ENCODE measurements at regions not wholly inside any gene's neighbourhood (a gene's known extent, or its start where the extent isn't known, plus 50 kb on each side); places are given as distances from the start of the nearest gene placed in this dataset.

- H3K4me1 ChIP-seq, result no peaks in the 10 kb centered on the region
- H3K9me3 ChIP-seq, result no peaks in the 10 kb centered on the region
- TF ChIP-seq CTCF (IDR thresholded peaks at IDR 0.05), result no peak
- WGBS, 3 donors, result 61 to 74% (median 62%) methylated on average over 11 of the region's 11 CpGs
- peak overlapping the region; percentile 39 for H3K4me3 ChIP-seq
- no peaks in the 10 kb centered on the region for H3K36me3 ChIP-seq (ENCODE audit: insufficient read depth in 1 of 2, low read depth in 1 of 2)
- intact Hi-C loops (cut with DNase I), result loop anchor here (2.0 to 10.0 kb wide), 4 partner anchors 63 to 281 kb away; partner anchors contain the start of genes ASAP2 (in 1 of the 2), CPSF3 (in 1 of the 2) and ITGB1BP1 (in 1 of the 2)
- DNase-seq, result no peak
- peaks cover 0 to 6% (median 0%) of the 10 kb centered on the region in 3 donors for H3K27me3 ChIP-seq (ENCODE audit: insufficient read depth in 3 of 3, low read length in 2 of 3)
- peak overlapping the region; percentile 27 for H3K27ac ChIP-seq
- no peak for ATAC-seq
These were observed 63.3 kb upstream of the ASAP2 start for GRCh38 chr2:9143264-9143815.

GRCh38 chr2:9142551-9143263 lies 63.9 kb upstream of the ASAP2 start:
- WGBS, 3 donors, result 8 to 9% (median 8%) methylated on average over 39 to 40 of the region's 40 CpGs
- H3K4me1 ChIP-seq, result no peaks in the 10 kb centered on the region
- H3K4me3 ChIP-seq, result peak overlapping the region; percentile 39
- H3K9me3 ChIP-seq, result no peaks in the 10 kb centered on the region
- intact Hi-C loops (cut with DNase I), result loop anchor here (1.0 to 10.0 kb wide), 5 partner anchors 64 to 282 kb away; partner anchors contain the start of genes ASAP2 (in 1 of the 2), CPSF3 (in 1 of the 2) and ITGB1BP1 (in 1 of the 2)
- ATAC-seq (peak; percentile 92 to 97 (median 95)), DNase-seq (peak; percentile 89 to 93)
- H3K27ac ChIP-seq, result peak overlapping the region; percentile 27
- peaks cover 0 to 6% (median 0%) of the 10 kb centered on the region in 3 donors for H3K27me3 ChIP-seq (ENCODE audit: insufficient read depth in 3 of 3, low read length in 2 of 3)
- peak; percentile 99 for TF ChIP-seq CTCF (IDR thresholded peaks at IDR 0.05)
- no peaks in the 10 kb centered on the region for H3K36me3 ChIP-seq (ENCODE audit: insufficient read depth in 1 of 2, low read depth in 1 of 2)

GRCh38 chr2:9141706-9142460 lies 64.7 kb upstream of the ASAP2 start:
- ATAC-seq (no peak), DNase-seq (no peak)
- Histone ChIP-seq H3K4me3 (no peak overlapping the region), H3K9me3 (no peaks in the 10 kb centered on the region), H3K4me1 (no peaks in the 10 kb centered on the region), H3K27me3 (ENCODE audit: insufficient read depth in 3 of 3, low read length in 2 of 3) (peaks cover 0 to 6% (median 0%) of the 10 kb centered on the region in 3 donors), H3K36me3 (ENCODE audit: insufficient read depth in 1 of 2, low read depth in 1 of 2) (no peaks in the 10 kb centered on the region), H3K27ac (no peak overlapping the region)
- no peak for TF ChIP-seq CTCF (IDR thresholded peaks at IDR 0.05)
- intact Hi-C loops (cut with DNase I), result loop anchor here (1.0 to 10.0 kb wide), 5 partner anchors 65 to 283 kb away; partner anchors contain the start of genes ASAP2 (in 1 of the 2), CPSF3 (in 1 of the 2) and ITGB1BP1 (in 1 of the 2)
- 92 to 94% (median 94%) methylated on average over 14 to 15 of the region's 15 CpGs for WGBS, 3 donors

GRCh38 chr2:9141091-9141667 lies 65.4 kb upstream of the ASAP2 start:
- 86 to 91% (median 91%) methylated on average over 6 of the region's 6 CpGs for WGBS, 3 donors
- Histone ChIP-seq H3K4me1 (no peaks in the 10 kb centered on the region), H3K27me3 (ENCODE audit: insufficient read depth in 3 of 3, low read length in 2 of 3) (peaks cover 0 to 6% (median 0%) of the 10 kb centered on the region in 3 donors), H3K27ac (no peak overlapping the region), H3K4me3 (no peak overlapping the region), H3K9me3 (no peaks in the 10 kb centered on the region), H3K36me3 (ENCODE audit: insufficient read depth in 1 of 2, low read depth in 1 of 2) (no peaks in the 10 kb centered on the region)
- DNase-seq, result no peak
- intact Hi-C loops (cut with DNase I), result loop anchor here (5.0 to 10.0 kb wide), 3 partner anchors 191 to 284 kb away; partner anchors contain the start of genes CPSF3 (in 1 of the 2) and ITGB1BP1 (in 1 of the 2)
- ATAC-seq, result no peak
- TF ChIP-seq CTCF (IDR thresholded peaks at IDR 0.05), result no peak
